A673 (cell line): ENCODE measurements at regions not wholly inside any gene's neighbourhood (a gene's known extent, or its start where the extent isn't known, plus 50 kb on each side); places are given as distances from the start of the nearest gene placed in this dataset.

Experiments used
- BruUV-seq: library from RNA; stranded (reverse); fragments of 400-500 nt; replicated peaks from 2 replicates; lab custom pipeline; 2021; lab: Mats Ljungman, UMichigan
- CTCF ChIA-PET: fragments of 300-600 bp; sonication (Branson Sonifier 250); formaldehyde crosslinking; loops from one replicate; lab custom pipeline; 2022; ENCODE audit warnings: antibody characterized with exemption; lab: Charles Lee
- POLR2A ChIA-PET: fragments of 300-600 bp; sonication (Branson Sonifier 250); formaldehyde crosslinking; loops from one replicate; lab custom pipeline; 2022; ENCODE audit warnings: antibody characterized with exemption; ENCODE audit not compliant: low non-redundant PET; lab: Charles Lee
- DNase-seq: peaks from one replicate; pipeline ENCODE4 v3.0.0-alpha.2; 2015; ENCODE audit warnings: low spot score
- H3K27ac ChIP-seq: fragments of 200-600 bp; sonication (generic); 2 replicates; pipeline ENCODE4 v1.5.1; 2016; ENCODE audit warnings: mixed run types, low read depth, mild to moderate bottlenecking, mixed read lengths, antibody characterized with exemption, low read length; ENCODE audit not compliant: poor library complexity, severe bottlenecking
- H3K27me3 ChIP-seq: fragments of 200-600 bp; sonication (generic); replicated peaks from 2 replicates; pipeline ENCODE4 v1.6.1; 2017; ENCODE audit warnings: mixed run types, low read depth, mild to moderate bottlenecking, mixed read lengths, antibody characterized with exemption, low read length; ENCODE audit not compliant: insufficient read depth, poor library complexity
- H3K36me3 ChIP-seq: fragments of 200-600 bp; sonication (generic); 2 replicates; pipeline ENCODE4 v1.6.1; 2016; ENCODE audit warnings: mixed run types, mild to moderate bottlenecking, mixed read lengths, antibody characterized with exemption, low read length; ENCODE audit not compliant: insufficient read depth, poor library complexity, severe bottlenecking
- H3K4me1 ChIP-seq: fragments of 200-600 bp; sonication (generic); 2 replicates; pipeline ENCODE4 v1.6.1; 2017; ENCODE audit warnings: mixed run types, mild to moderate bottlenecking, mixed read lengths, antibody characterized with exemption, low read length; ENCODE audit not compliant: insufficient read depth, poor library complexity, severe bottlenecking
- H3K4me3 ChIP-seq: fragments of 200-600 bp; sonication (generic); 2 replicates; pipeline ENCODE4 v1.5.1; 2016; ENCODE audit warnings: low read depth, mixed run types, mild to moderate bottlenecking, mixed read lengths, low read length; ENCODE audit not compliant: poor library complexity, severe bottlenecking
- H3K9me3 ChIP-seq: fragments of 200-600 bp; sonication (generic); 2 replicates; pipeline ENCODE4 v1.6.1; 2016; ENCODE audit warnings: mixed run types, low read depth, mild to moderate bottlenecking, mixed read lengths, antibody characterized with exemption, low read length; ENCODE audit not compliant: poor library complexity, severe bottlenecking
- CTCF ChIP-seq: fragments of 300-800, 200-600 bp; sonication (generic); conservative IDR thresholded peaks from 2 replicates; pipeline ENCODE4 v1.5.1; 2017; ENCODE audit warnings: low read depth, mild to moderate bottlenecking, antibody characterized with exemption, low read length, moderate library complexity, mixed read lengths
- EZH2 ChIP-seq: fragments of 200-600 bp; sonication (generic); IDR thresholded peaks from 2 replicates; pipeline ENCODE4 v1.6.1; 2017; ENCODE audit warnings: borderline replicate concordance, low read depth, mild to moderate bottlenecking, mixed read lengths, antibody characterized with exemption, low read length; ENCODE audit not compliant: poor library complexity, severe bottlenecking
- intact Hi-C: fragments of 100-400 bp; cut with micrococcal nuclease; formaldehyde crosslinking; loops from one replicate; pipeline ENCODE4 v1.10.0; 2022; ENCODE audit not compliant: unreplicated experiment

DNA sequence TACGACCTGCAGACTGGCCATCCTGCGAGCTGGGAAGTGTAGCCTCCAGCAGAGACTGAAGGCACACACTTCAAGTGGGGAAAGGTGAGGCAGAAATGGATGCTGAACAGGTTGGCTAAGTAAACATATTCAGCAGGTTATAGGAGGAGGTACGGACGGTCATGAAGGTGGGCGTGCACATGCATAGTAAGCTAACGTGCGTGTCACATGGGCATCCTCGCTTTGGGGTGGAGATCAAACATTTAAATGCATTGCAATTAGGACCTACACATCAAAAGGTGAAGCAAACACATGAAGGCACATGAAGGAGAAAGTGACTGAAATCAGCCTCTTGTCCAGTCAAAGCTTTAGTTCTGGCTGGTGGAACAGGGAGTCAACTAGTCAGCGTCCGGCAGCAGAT lies 305.6 kb upstream of the EXOC2 start:
- intact Hi-C loops: no loop called here
- ChIA-PET POLR2A (no interaction called here), CTCF (no interaction called here)
- Histone ChIP-seq H3K9me3 (no peaks in the 10 kb centered on the region), H3K36me3 (no peaks in the 10 kb centered on the region), H3K27me3 (peaks cover 62% of the 10 kb centered on the region), H3K27ac (no peak overlapping the region), H3K4me3 (no peak overlapping the region), H3K4me1 (no peaks in the 10 kb centered on the region)
- no peak for TF ChIP-seq EZH2
- no peak for TF ChIP-seq CTCF
- no peak for DNase-seq
- BruUV-seq: no TSS peak

DNA sequence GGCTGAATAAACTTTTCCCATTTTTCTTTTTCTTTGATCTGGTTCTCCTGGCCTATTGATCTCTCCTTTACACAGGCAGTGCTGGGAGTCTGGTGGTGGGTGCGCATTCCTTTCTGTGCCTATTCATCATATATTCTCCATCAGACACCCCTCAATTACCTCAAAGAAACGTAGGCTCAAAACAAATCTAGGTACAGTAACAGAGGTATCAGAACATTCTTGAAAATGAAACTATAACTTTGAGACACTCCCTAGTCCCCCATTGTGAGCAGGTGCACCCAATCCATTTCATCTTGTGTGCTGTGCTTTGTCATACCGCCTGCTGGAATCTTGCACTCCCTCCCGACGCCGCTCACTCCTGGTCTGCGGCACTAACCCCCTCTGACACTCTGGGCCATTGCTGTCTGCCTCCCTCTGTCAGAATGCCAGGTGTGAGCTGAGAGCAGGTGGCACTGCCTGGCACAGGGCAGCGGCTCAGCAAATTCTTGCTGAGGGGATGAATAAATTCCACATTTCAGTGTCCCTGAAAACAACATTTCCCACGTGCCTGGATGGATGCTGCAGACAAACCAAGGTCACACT lies 303.4 kb upstream of the EXOC2 start:
- H3K27me3 ChIP-seq: peaks cover 44% of the 10 kb centered on the region
- POLR2A ChIA-PET: no interaction called here
- H3K36me3 ChIP-seq: no peaks in the 10 kb centered on the region
- no peak overlapping the region for H3K4me3 ChIP-seq
- TF ChIP-seq CTCF: no peak
- TF ChIP-seq EZH2: no peak
- CTCF ChIA-PET: no interaction called here
- H3K27ac ChIP-seq: no peak overlapping the region
- no peaks in the 10 kb centered on the region for H3K9me3 ChIP-seq
- no peak for DNase-seq
- intact Hi-C loops: no loop called here
- BruUV-seq: no TSS peak
- no peaks in the 10 kb centered on the region for H3K4me1 ChIP-seq

DNA sequence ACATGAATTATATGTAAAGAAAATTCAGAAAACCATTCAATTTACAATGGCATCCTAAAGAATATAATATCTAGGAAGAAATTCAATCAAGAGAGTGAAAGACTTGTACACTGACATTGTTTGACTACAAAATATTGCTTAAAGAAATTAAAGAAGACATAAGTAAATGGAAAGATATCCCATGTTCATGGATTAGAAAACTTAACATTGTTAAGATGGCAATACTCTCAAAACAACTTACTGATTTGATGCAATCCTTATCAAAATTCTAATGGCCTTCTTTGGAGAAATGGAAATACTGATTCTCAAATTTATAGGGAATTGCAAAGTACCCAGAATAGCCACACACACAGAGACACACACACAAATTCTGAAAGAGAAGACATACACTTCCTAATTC lies 298.3 kb upstream of the EXOC2 start:
- H3K4me3 ChIP-seq: no peak overlapping the region
- CTCF ChIA-PET: no interaction called here
- H3K9me3 ChIP-seq: no peaks in the 10 kb centered on the region
- TF ChIP-seq CTCF (no peak), EZH2 (no peak)
- intact Hi-C loops: no loop called here
- H3K27me3 ChIP-seq: peaks cover 12% of the 10 kb centered on the region
- H3K4me1 ChIP-seq: no peaks in the 10 kb centered on the region
- POLR2A ChIA-PET: no interaction called here
- DNase-seq: no peak
- no TSS peak for BruUV-seq
- H3K27ac ChIP-seq: no peak overlapping the region
- no peaks in the 10 kb centered on the region for H3K36me3 ChIP-seq
